ENCODE measurements at regions not wholly inside any gene's neighbourhood (a gene's known extent, or its start where the extent isn't known, plus 50 kb on each side); places are given as distances from the start of the nearest gene placed in this dataset.

- TF ChIP-seq CTCF (IDR thresholded peaks at IDR 0.05), result no peak
- TF ChIP-seq POLR2A (IDR thresholded peaks at IDR 0.05), result no peak
Measured at GRCh38 chr16:47861999-47862398, 293.8 kb downstream of the ABCC12 start.

Measured in body of pancreas (tissue), 4 donors.